Sigmoid colon (tissue), 6 donors: ENCODE measurements at regions not wholly inside any gene's neighbourhood (a gene's known extent, or its start where the extent isn't known, plus 50 kb on each side); places are given as distances from the start of the nearest gene placed in this dataset.

Experiments
- DNase-seq: peaks from one replicate; pipeline ENCODE4 v3.0.0-alpha.2; 2019
- H3K27ac ChIP-seq, 4 donors: fragments of 200-600 bp; sonication (generic); one replicate each; pipeline ENCODE4 v1.5.1; 2016 to 2019; ENCODE audit warnings: mild to moderate bottlenecking in 1 of 4
- H3K27me3 ChIP-seq, 3 donors: fragments of 200-600 bp; sonication (generic); one replicate each; pipeline ENCODE4 v1.5.1; 2019; ENCODE audit warnings: mild to moderate bottlenecking in 1 of 3
- H3K36me3 ChIP-seq, 4 donors: fragments of 200-600 bp; sonication (generic); one replicate each; pipeline ENCODE4 v1.5.1; 2016 to 2019
- H3K4me1 ChIP-seq, 4 donors: fragments of 200-600 bp; sonication (generic); one replicate each; pipeline ENCODE4 v1.5.1; 2017 to 2019
- H3K4me3 ChIP-seq, 4 donors: fragments of 200-600 bp; sonication (generic); one replicate each; pipeline ENCODE4 v1.5.1; 2017 to 2019; ENCODE audit warnings: mild to moderate bottlenecking in 2 of 4, moderate library complexity in 1 of 4
- H3K9me3 ChIP-seq, 4 donors: fragments of 200-600 bp in 3 of 4; sonication (generic) in 3 of 4; one replicate each; pipeline versions ENCODE4 v1.5.1 to v1.6.1; 2013 to 2019
- EP300 ChIP-seq, 4 donors: sonication (generic); formaldehyde crosslinking; IDR thresholded peaks; one replicate each; pipeline ENCODE4 v1.6.1; 2017; ENCODE audit warnings: antibody characterized with exemption in 4 of 4
- POLR2A ChIP-seq, 2 donors: fragments of 450-650 bp; IDR thresholded peaks; one replicate each; pipeline ENCODE4 v1.6.1; 2016; ENCODE audit warnings: antibody characterized with exemption in 2 of 2, mild to moderate bottlenecking in 2 of 2, moderate library complexity in 2 of 2
- POLR2AphosphoS5 ChIP-seq, 4 donors: sonication (generic); formaldehyde crosslinking; IDR thresholded peaks; one replicate each; pipeline ENCODE4 v1.6.1; 2017; ENCODE audit warnings: antibody characterized with exemption in 4 of 4
- WGBS, 2 donors: extraction: QIAGEN DNeasy Blood & Tissue Kit; methylation state at CpG; one replicate each; pipeline ENCODE4 v1.1.7; 2013; 5-methylcytosine and 5-hydroxymethylcytosine counted together
- intact Hi-C: fragments of 100-400 bp; cut with DNase I; formaldehyde crosslinking; loops from one replicate; pipeline ENCODE4 v1.15.1; 2023
- TF ChIP-seq, protein P1 (sequence below), 4 experiments: fragments of 450-650 bp in 3 of 4; fragments of 200-600 bp in 1 of 4; IDR thresholded peaks; one replicate each; pipeline ENCODE4 v1.5.1; 2016 to 2019; ENCODE audit warnings: antibody characterized with exemption in 4 of 4, mild to moderate bottlenecking in 3 of 4, moderate library complexity in 2 of 4
- donor health status: healthy with polysubstance abuse.
- donor health status: healthy.

DNA sequence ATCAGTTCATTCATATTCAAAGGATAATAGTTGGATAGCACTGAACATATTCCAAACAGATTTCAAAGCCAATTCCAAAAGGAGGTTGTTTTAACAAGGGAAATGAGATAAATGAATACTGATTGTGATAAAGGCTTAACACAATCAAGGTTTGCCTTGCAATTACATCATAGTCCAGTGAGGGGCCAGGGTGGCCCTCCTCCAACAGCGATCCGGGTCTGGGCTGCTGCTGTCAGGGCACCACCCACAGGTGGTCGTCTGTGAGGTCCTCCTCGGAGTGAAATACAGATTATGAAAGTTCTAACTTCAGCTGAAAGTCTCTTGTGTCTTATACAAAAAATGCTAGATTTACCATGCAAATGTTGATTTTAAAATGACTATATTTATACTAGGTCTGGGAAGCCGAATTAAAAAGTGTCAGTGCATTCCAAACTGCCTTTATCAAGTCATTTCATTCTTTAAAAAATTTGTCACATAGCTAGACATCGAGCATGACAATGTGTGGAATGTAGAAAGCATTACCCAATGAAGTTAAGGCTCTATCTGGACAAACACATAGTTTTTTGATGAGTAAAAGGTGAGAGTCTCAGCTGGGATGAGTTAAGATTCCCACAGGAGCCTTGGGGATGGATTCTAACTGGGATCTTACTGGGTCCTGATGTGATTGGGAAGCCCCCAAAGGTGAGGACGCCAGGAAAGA lies 65.9 kb upstream of the SLC22A23 start:
- no peak overlapping the region for H3K4me3 ChIP-seq
- no peak for DNase-seq
- intact Hi-C loops: no loop called here
- H3K36me3 ChIP-seq: no peaks in the 10 kb centered on the region
- TF ChIP-seq, protein P1, sequence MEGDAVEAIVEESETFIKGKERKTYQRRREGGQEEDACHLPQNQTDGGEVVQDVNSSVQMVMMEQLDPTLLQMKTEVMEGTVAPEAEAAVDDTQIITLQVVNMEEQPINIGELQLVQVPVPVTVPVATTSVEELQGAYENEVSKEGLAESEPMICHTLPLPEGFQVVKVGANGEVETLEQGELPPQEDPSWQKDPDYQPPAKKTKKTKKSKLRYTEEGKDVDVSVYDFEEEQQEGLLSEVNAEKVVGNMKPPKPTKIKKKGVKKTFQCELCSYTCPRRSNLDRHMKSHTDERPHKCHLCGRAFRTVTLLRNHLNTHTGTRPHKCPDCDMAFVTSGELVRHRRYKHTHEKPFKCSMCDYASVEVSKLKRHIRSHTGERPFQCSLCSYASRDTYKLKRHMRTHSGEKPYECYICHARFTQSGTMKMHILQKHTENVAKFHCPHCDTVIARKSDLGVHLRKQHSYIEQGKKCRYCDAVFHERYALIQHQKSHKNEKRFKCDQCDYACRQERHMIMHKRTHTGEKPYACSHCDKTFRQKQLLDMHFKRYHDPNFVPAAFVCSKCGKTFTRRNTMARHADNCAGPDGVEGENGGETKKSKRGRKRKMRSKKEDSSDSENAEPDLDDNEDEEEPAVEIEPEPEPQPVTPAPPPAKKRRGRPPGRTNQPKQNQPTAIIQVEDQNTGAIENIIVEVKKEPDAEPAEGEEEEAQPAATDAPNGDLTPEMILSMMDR (IDR thresholded peaks at IDR 0.05): no peak
- no peaks in the 10 kb centered on the region for H3K9me3 ChIP-seq
- H3K4me1 ChIP-seq: peaks cover 0 to 28% (median 16%) of the 10 kb centered on the region in 4 donors
- H3K27ac ChIP-seq: no peak overlapping the region
- H3K27me3 ChIP-seq: no peaks in the 10 kb centered on the region
- 77 to 81% methylated on average over 7 of the region's 7 CpGs for WGBS, 2 donors

DNA sequence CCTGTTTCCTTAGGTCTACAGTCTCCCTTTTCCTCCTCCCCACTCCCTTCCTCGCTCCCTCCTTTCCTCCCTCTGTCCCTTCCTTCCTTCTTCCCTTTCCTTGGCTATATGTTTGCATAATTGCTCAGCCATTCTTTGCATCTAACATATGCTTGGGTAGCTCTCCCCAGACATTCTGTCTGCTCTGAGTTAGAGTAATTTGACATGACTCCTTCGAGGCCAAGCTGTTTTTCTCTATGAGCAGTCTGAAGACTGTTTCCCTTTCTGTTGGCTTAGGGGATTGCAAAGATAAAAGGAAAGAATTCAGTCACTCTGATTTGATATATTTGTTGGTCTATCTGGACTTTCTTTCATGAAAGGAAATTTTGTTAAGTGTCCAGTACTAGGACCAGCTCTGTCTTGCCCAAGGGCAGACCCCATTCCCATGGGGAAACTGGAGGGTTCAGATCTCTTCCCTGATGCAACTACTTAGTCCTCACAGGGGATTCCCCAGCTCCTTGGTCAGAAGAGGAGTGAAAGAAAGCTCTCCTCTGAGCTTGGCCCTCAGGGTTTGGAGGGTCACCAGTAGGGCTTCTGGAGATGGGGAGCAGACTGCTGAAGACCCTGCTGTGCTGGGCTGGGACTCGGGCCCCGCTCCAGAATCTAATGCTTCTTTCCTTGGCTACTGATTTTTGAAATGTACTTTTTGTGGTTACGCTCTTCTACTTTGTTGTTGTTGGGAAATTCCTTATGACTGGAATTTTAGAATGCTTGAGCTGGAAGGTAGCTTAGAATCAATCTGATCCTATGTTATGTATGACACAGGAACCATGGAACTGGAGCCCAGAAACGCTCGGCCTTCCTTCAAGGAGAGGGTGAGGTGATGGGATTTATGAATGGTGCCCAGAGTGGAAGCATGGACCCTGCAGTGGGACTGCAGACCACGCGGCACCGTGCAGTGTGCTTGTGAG lies 63.7 kb upstream of the SLC22A23 start:
- Histone ChIP-seq H3K27ac (no peak overlapping the region), H3K4me3 (no peak overlapping the region), H3K4me1 (peaks cover 0 to 28% (median 16%) of the 10 kb centered on the region in 4 donors), H3K36me3 (no peaks in the 10 kb centered on the region), H3K9me3 (no peaks in the 10 kb centered on the region), H3K27me3 (no peaks in the 10 kb centered on the region)
- TF ChIP-seq EP300 (IDR thresholded peaks at IDR 0.05): no peak
- no peak for TF ChIP-seq POLR2A (IDR thresholded peaks at IDR 0.05)
- no peak for TF ChIP-seq POLR2AphosphoS5 (IDR thresholded peaks at IDR 0.05)
- TF ChIP-seq, protein P1 (IDR thresholded peaks at IDR 0.05): no peak
- WGBS, 2 donors: 85 to 93% methylated on average over 10 of the region's 10 CpGs
- DNase-seq: no peak
- intact Hi-C loops: no loop called here

DNA sequence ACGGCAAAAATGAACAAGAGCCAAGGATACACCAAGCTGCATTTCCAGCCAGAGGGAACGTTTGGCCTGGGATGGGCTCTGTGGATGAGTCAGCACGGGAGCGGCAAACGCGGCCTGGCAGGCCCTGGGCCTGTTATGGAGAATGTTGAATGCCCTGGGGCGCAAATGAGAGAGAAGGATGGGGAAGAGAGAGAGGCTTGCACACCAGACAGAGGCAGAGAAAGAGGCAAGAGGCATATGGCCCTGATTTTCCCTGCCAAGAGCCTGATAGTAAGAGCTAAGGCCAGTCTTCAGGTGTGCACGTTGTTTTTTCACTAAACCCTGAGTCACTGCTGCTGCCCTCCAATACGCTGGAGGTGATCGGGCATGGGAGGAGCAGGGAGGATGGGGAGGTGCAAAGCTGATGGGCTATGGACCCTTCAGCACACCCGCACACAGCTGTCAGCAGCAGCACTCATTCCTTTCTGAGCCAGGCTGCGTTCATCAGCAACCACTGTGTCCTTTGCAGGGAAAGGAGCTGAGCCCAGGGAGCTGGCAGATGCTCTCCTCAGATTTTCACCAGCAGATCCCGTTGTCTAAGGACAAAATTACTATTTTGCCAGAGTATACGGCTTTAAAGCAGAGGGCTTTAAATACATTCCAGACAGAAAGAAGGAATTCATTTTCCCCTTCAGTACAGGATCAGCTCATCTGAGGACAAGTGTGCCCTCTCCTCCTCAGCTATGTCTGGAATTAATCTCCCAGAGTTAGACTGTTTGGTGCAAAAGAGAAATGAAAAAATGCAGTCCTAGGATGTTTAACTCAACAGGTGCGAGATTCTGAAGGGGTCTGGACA lies 61.7 kb upstream of the SLC22A23 start:
- TF ChIP-seq POLR2A (IDR thresholded peaks at IDR 0.05) (no peak), EP300 (IDR thresholded peaks at IDR 0.05) (no peak), POLR2AphosphoS5 (IDR thresholded peaks at IDR 0.05) (no peak)
- TF ChIP-seq, protein P1 (IDR thresholded peaks at IDR 0.05): no peak
- intact Hi-C loops: no loop called here

DNA sequence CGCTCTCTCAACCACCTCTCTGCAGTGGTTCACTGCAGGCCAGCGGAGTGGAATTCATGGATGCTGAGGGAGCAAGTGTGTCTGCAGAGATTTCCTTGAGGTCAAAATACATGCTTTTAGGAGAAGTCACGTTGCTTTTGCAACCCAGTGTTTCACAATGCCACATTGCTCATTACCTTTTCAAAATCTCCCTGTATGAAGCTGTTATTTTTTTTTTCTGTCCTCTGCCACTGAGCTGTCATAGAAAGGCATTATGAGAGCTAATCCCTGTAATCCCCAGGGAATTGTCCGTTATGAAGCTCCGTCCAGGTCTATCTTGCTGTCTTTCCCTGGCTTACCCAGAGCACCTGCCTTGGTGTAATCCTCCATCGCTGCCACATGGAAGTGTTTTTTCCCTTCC lies 60.5 kb upstream of the SLC22A23 start:
- H3K4me3 ChIP-seq: no peak overlapping the region
- H3K27me3 ChIP-seq: no peaks in the 10 kb centered on the region
- peaks cover 0 to 14% (median 13%) of the 10 kb centered on the region in 4 donors for H3K4me1 ChIP-seq
- intact Hi-C loops: no loop called here
- H3K36me3 ChIP-seq: no peaks in the 10 kb centered on the region
- no peak for DNase-seq
- TF ChIP-seq EP300 (IDR thresholded peaks at IDR 0.05): no peak
- peak in 1 of 4 donors; percentile 17 for TF ChIP-seq POLR2AphosphoS5 (IDR thresholded peaks at IDR 0.05)
- WGBS, 2 donors: 84 to 86% methylated on average over 6 of the region's 6 CpGs
- H3K27ac ChIP-seq: no peak overlapping the region
- no peaks in the 10 kb centered on the region for H3K9me3 ChIP-seq

More for the DNA sequence above, 61.7 kb upstream of the SLC22A23 start:
- H3K27me3 ChIP-seq: no peaks in the 10 kb centered on the region
- H3K9me3 ChIP-seq: no peaks in the 10 kb centered on the region
- no peaks in the 10 kb centered on the region for H3K36me3 ChIP-seq
- peak overlapping the region; percentile 25 to 68 (median 62) for H3K27ac ChIP-seq
- H3K4me3 ChIP-seq: no peak overlapping the region
- DNase-seq: peak; percentile 74
- H3K4me1 ChIP-seq: peaks cover 0 to 23% (median 16%) of the 10 kb centered on the region in 4 donors
- 52 to 69% methylated on average over 15 of the region's 15 CpGs for WGBS, 2 donors
